RCC 7860 (cell line): ENCODE measurements at regions not wholly inside any gene's neighbourhood (a gene's known extent, or its start where the extent isn't known, plus 50 kb on each side); places are given as distances from the start of the nearest gene placed in this dataset.

Source experiments
- DNase-seq: peaks from one replicate; pipeline ENCODE4 v3.0.0-alpha.2; 2015; ENCODE audit warnings: low spot score
- FAIRE-seq: peaks from 2 replicates; lab custom pipeline; 2012; peaks lifted over from hg19 to GRCh38; lab: Jason Lieb, UNC

DNA sequence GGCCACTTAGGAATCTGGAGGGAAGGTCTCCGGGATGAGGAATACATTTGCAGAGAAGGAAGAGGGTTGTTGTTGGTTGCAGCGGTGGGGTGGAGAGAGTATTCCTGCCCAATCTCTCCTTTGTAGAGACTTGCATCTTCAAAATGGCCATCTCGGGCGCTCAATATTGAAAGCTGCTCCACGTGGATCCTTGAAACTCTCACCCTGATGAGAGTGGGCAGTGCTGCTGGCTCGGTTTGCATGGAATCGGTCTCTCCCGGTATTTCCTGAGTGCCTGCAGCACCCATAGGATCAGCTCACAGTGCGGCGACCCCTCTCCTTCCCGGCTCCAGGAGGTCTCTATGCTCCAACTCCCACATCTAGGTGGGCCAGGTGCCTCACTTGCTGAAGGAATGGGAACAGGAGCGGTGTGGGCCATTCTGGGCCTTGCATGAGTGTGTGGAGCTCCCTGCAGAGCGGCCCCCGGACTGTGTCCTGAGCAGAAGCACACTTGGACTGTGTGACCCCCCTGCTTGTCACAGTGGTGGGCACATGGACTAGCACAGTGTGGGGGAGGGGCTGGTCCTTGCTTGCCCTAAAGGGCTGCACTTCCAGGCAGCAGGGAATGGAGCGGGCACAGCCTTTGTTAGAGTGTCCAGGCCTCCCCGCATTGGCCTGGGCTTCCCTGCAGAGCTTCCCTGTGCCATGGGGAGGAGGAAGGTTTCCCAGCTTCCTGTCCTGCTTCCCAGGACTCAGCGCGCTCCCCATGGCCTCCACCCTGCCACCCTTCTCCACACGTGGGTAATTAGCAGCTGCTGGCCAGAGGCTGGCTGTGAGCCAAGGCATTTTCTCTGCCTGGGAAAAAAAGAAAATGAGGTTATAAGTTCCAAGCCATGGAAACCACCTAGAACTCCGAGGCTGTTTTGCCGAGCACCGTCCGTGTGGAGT is 139.3 kb downstream of the IRF8 start:
- no peak for DNase-seq
- FAIRE-seq: no peak

GRCh38 chr16:86038926-86039310 is 140.0 kb downstream of the IRF8 start:
- FAIRE-seq (no peak), DNase-seq (no peak)

GRCh38 chr16:86039606-86040005 is 140.6 kb downstream of the IRF8 start:
- FAIRE-seq (no peak), DNase-seq (no peak)

- DNase-seq (no peak), FAIRE-seq (no peak)
These were observed 141.5 kb downstream of the IRF8 start for GRCh38 chr16:86040496-86040895.

DNA sequence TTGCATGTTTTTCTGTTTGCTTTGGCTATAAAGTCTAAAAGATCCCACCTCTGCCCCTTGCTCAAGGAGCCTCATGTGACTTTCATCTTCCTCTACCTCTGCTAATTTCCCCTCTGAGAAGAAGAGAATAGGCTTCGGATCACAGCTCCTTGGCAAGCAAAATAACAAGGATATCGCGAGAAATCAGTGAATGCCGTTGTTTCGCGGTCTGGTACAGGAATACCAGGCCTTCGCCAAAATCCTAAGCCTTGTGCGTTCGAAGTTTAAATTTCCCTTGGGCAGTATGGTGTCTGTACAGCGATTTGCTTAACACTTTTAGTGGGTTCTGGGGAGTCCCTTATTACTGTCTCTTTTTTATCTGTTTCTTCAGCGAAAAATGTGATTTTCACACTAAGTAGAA is 142.3 kb downstream of the IRF8 start:
- no peak for DNase-seq
- FAIRE-seq: no peak

DNA sequence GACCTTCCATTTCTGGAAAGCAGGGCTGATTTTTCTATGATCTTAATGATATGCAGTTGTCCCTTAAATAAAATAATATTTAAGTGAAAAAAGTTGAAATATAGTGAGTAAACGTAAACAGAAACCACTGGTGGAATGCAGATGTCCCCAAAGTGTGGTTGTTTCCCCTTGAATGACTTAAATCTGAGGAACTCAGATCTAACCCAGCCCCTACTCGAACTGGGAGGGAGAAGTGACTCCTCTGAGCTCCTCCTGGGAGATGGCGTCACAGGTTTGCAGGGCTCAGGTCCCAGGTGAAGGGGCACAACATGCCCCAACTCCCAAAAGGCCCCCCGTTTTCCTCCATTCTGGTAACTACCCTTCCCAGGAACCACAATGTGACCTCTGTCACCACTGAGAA is 142.8 kb downstream of the IRF8 start:
- FAIRE-seq (no peak), DNase-seq (no peak)

DNA sequence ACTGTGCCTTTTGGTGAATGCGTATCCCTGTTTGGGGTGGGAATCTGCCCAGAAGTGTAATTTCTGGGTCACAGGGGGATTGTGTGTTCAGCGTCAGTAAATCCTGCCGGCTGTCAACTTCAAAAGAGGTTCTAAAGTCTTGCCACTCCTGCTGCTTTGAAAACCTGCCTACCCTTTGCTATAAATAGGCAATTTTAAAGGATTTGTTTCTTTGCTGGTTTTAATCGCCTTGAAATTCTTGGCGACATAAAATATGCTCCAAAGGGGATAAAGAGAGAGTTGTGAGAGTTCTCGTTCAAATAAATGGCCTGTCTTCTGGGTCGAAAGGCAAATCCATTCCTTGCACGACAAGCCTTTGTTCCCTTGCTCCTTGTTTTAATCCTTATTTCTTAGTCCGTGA is 143.4 kb downstream of the IRF8 start:
- no peak for FAIRE-seq
- DNase-seq: no peak

GRCh38 chr16:86042996-86043725 is 144.2 kb downstream of the IRF8 start:
- DNase-seq (no peak), FAIRE-seq (no peak)

DNA sequence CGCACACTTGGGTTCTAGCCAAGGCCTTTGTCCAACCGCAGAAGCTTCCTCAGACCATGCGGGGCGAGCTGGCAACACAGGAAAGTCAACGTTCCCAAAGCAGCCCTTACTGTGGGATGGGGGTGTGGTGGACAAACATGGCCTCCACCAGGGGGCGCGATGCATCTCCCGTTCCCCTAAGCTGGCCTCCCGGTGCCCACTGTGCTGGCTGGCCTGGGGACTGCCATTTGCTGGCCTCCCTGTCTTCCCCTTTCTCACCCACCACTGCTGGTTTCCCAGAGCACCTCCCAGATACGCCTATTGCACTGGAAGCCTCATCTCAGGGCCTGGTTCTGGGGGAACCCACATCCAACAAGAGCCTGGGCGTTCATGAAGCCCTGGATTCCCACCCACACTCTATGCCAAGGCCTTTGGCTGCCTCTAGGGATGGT is 145.3 kb downstream of the IRF8 start:
- DNase-seq (no peak), FAIRE-seq (no peak)

DNA sequence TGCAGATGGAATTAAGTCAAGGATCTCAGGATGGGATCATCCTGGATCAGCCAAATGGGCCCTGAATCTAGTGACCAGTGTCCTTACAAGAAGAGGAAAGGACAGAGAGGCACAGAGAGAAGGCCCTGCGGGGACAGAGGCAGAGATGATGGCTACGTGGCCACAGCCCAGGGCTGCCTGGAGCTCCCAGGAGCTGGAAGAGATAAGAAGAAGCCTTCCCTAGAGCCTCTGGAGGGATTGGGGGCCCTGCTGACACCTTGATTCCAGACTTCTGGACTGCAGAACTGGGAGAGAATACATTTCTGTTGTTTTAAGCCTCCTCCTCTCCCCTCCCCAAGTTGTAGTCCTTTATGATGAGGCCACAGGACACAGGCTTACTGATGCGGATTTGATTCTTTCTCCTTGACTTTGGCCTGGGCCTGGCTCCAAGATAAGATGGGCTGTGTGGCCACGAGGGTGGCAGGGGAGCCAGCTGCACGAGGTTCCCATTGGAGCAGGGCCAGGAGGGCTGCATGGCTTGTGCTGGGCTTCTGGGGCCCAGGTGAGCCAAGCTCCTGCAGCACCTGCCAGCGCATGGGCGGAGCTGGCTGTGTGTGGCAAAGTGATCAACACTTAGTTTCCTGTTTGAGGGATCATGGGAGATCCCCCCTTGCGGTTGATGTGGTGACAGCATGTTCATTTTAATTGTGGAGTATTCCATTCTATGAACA is 146.1 kb downstream of the IRF8 start:
- DNase-seq: no peak
- FAIRE-seq: no peak

- no peak for DNase-seq
- FAIRE-seq: no peak
These were observed 146.6 kb downstream of the IRF8 start for GRCh38 chr16:86045591-86045971.

GRCh38 chr16:86046026-86046425 is 147.1 kb downstream of the IRF8 start:
- no peak for DNase-seq
- no peak for FAIRE-seq

DNA sequence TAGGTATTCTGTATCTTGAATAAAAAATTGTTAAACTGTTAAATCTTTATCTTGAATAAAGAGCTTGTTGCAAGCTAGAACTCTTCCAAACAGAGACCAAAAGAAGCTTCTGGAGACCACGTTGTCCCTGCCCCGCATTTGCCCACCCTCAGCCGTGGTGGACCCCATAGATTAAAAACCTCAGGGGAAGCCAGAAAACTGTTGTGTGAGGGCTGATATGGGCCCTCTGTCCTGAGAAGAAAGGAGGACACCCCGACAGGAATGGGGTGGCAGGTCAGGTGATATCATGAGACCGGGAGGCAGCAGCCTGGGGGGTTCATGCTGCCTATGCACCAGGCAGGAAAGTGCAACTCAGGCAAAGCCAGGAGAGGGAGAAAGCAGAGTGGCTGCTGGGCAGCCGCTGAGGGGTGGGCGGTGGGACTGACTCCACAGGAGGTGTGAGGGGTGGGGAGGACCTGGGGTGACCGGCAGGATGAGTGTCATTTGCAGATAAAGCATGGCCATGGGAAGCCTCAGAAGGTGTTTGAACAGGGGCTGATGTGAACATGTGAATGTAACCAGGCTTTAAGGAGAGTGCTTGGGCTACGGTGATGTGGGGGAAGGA is 147.8 kb downstream of the IRF8 start:
- DNase-seq: no peak
- no peak for FAIRE-seq

DNA sequence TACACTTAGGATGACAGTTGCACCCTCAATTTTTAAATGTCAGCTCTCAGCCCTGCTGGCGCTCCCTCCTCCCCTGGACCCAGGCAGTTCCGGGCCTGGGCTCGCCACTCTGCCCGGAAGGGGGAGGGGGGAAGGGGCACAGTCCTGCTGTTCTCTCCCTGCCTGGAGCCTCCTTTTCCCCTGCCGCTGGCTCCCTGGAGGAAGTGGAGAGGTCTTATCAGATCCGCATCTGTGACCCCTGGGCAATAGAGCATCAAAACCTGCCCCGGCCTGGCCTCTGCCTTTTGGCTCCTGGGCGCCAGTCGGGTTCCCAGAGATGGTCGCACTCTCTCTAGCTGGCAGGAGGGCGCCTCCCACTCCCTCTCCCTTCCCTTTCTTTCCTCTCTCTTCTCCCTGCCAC is 149.3 kb downstream of the IRF8 start:
- DNase-seq: no peak
- no peak for FAIRE-seq

DNA sequence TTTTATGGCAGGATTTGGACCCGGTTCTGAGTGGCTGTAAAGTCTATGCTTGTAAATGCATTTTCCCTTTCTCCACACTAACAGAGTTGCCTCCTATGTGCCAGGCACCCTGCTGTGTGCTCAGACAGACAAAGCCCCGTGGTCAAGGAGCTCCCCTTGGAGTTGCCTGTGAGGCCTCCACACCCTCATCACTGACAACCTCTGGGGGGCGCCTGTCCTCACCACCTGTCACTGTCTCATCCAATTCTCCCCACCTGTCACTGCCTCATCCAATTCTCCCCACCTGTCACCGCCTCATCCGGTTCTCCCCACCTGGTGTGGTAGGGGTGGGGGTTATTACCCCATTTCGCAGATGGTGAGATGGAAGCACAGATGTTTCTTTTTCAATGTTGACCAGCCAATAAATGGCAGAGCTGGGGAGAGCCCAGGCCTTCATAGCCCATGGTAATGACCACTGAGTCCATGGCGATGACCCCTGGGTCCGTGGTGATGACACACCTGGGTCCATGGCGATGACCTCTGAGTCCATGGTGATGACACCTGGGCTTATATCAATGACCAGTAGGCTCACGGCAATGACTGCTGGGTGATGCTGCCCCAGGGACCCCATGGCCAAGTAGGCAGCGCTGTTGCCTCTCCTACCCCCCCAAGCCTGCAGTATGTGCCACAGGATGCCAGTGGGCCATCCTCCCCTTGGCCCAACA is 150.1 kb downstream of the IRF8 start:
- FAIRE-seq (no peak), DNase-seq (no peak)

- DNase-seq (no peak), FAIRE-seq (no peak)
These were observed 150.7 kb downstream of the IRF8 start for GRCh38 chr16:86049641-86050040.

- no peak for DNase-seq
- no peak for FAIRE-seq
These were observed 151.1 kb downstream of the IRF8 start for GRCh38 chr16:86050111-86050510.

DNA sequence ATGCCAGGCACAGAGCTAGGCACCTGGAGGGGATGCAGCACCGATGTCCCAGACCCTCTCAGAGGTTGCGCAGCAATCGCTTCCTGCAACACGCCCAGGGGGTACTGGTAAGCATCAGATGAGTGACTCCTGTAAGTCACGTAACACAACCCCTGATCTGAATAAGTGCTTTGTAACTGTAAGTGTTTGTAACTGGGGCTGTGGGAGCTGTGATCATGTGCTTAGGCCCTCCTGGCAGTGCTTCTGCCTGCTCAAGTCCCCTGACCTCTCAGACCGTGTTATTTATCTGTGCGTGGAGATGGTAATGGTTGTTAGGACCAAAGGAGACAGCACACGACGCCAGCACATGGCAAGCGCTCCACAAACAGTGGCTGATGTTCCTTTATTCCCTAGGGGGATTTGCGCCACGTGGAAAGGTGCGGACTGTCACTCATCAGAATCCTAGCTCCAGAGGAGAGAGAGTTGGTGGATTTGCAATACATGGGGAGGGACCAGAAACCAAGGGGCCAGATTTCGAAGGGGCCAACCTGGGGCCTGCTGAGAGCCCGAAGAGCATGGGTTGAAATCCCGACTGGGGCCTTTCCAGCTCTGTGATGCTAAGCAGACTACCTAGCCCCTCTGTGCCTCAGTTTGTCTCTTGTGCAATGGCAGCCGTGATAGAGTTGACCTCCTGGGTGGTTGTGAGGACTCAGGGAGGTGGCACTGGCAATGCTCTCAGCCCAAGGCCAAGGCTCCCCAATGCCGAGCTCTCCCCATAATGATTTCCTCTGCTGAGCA is 151.8 kb downstream of the IRF8 start:
- no peak for FAIRE-seq
- no peak for DNase-seq

DNA sequence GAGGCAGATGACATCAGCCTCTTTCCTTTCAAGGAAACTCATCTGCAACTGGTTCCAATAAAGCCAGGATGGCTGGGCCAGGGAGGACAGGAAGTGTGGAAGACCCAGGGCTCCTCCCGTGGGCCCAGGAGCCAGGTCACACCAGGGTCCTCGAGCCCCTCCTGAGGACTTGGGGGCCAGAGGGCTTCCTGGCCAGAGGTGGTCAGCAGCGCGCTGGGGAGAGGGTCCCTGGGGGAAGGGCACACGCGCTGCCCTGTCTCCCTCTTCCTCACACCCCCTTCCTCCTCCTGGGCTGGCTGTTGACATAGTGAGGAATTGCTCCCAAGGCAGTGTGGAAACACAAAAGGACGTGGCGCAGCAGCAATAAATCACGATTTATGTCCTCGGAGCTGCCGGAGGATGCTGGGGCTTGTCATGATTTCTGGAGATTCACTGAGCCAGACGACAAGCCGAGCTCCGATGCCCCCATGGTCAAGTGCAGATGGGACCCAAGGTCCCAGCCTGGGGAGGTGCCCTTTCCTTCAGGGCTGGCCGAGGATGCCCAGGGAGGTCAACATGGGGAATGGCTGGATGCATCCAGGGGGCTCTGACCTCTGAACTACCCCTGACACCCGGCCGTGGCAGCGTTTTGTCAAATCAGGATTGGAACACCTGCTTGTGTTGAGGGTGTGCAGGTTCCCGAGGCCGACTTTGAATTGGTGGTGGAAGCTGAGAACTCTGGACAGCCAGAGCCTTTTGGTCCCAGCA is 152.6 kb downstream of the IRF8 start:
- FAIRE-seq: no peak

More for the DNA sequence above, 152.6 kb downstream of the IRF8 start:
- DNase-seq: no peak
